NCI-H510A (cell line): ENCODE measurements at regions not wholly inside any gene's neighbourhood (a gene's known extent, or its start where the extent isn't known, plus 50 kb on each side); places are given as distances from the start of the nearest gene placed in this dataset.

ENCODE experiments used
- DNase-seq: peaks from one replicate; lab custom pipeline; 2025; lab: John Stamatoyannopoulos, UW

DNA sequence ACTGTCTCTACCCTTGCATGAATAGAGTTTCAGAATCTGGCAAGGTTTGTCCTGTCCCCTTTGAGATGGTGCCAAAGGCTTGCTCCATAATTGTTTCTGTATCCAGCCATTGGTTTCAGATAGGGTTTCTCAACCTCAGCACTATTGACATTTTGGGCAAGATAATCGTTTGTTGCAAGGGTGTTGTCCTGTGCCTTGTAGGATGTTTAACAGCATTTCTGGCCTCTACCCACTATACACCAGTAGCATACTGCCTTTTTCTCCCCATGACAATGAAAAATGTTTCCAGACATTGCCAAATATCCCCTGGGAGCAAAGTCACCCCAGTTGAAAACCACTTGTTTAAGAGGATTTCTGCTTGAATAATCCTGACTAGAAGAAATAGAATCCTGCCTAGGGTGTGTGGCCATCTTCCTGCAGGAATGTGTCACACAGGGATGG lies 126.8 kb downstream of the CDC42EP3 start:
- no peak for DNase-seq

DNA sequence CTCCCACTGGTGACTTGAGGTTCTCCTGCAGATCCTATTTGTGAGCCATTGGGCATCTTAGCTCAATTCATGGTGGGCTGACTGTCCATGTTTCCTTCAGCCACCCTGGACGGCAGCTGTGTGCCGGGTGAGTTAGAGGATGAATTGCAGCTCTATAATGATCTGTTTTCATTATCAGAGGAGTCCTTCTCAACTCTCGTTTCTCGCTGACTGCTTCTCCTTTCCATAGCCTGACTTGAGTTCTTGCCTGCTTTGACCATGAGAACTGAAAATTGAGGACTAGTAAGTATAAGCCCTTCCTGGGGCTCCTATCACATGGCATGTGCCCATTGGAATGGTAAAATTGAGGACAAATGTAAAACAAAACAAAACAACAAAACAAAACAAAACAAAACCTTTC lies 121.8 kb downstream of the CDC42EP3 start:
- DNase-seq = no peak

DNA sequence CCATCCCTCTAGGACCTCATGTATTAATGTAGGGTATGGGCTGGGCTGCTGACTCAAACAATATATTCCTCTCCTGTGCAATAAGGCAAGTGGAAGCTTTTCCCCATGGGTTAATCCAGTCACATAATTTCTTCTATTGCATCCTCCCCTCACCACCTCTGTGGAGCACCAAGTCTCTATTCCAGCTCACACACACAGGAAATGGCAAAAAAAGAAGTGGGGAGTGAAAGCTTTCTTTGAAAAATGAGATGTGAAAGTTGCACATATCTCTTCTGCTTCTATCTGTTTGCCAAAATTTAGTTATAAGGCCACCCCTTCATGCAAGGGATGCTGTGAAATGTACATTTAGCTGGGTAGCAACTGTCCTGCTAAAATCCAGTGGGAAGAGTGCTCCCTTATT lies 121.3 kb downstream of the CDC42EP3 start:
- no peak for DNase-seq

DNA sequence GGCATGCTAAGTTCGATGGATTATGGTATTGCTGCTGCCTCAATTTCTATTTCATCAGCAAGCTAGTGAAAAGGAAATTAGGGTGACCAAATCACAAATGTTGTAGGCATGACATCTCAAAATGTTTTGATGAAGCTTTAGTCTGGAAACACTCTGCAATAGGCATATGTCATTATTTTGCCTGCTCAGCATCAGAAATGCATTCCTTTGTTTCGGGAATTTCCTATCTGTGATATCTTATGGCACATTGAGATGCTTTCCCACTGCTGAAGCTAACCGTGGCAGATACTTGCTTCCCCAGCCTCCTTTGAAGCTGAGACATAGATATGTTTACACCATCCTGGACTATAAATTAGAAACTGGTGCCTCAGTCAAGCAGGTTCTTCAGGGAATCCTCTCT lies 119.7 kb downstream of the CDC42EP3 start:
- no peak for DNase-seq

DNA sequence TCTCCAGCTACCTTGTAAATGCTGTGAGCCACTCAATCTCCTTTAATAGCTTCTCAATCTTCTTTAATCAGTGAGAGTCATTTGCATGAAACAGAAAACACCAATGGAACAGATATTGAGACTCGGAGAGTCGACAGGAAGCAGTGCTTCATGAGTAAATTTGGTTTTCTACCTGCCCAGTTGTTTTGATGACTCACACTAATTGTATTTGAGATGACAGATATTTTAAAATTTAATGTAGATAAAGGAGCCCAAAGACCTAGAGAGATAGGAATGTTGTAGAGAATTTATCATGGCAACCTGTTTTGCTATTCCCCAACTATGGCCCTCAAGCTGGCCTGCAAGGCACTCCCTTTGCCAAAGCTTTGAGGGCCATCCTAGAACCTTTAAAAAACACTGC lies 119.1 kb downstream of the CDC42EP3 start:
- DNase-seq = no peak

DNA sequence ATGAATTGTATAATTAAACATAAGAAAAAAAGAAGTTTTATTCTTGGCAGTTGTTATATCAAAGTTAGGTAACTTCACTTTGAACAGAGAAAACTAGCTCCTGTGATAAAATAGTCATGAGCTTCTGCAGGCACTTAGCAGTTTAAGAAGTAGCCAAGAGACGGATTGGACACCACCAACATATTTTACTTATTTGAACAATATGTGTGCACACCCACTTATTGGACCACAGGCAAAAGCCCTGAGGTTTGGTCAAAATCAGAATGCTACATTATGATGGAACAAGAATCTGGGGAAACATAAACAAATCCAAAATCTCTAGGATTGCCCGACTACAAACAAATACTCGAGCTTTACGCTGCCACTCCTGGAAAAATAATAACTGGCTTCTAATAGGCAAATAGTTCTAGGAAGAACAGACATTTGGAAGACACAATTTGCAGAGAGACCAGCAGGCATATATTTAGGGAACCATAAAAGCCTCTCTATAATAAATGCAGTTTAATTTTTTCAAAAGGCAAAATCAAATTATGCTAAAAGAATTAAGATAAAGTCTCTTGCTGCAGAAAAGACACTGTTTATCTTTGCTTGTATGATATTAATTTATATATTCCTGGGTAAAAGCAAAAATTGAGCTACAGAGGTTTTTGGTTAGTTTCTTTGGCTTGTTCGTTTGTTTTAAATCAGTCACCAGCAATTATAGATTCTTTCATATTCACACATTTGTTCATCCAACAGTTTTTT lies 117.9 kb downstream of the CDC42EP3 start:
- DNase-seq = no peak

DNA sequence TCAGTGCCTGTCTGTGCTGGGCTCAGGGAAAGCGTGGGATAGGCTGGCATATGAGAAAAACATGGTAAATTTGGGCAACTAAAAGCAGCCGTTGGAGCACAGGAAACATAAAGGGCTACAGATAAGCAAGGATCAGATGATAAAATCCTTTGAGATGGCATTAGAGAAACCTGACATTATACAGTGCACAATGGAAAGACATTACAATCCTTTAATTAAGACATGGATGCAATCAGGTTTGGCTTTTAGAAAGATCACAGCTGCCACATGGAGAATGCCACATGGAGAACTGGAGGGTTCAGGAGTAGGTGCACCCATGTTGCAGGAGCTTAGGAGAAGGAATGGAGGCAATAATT lies 117.3 kb downstream of the CDC42EP3 start:
- no peak for DNase-seq

DNA sequence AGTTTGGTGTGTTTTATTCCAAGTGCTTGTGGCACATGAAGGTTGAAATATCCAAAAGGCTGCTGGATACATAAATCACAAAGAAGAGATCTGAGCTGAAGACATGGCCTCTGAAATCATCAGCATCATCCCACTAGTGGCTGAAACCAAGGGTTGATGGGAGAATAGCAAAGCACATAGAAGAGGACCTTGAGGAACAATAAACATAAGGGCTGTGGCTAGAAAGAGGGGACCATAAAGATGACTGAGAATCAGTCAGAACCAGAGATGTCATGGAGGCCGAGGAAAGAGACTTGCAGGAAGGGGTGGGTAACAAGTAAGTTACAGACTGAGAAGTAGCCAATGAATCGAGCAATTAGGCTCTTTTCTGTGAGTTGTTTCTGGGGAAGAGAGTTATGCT lies 116.8 kb downstream of the CDC42EP3 start:
- DNase-seq = no peak

DNA sequence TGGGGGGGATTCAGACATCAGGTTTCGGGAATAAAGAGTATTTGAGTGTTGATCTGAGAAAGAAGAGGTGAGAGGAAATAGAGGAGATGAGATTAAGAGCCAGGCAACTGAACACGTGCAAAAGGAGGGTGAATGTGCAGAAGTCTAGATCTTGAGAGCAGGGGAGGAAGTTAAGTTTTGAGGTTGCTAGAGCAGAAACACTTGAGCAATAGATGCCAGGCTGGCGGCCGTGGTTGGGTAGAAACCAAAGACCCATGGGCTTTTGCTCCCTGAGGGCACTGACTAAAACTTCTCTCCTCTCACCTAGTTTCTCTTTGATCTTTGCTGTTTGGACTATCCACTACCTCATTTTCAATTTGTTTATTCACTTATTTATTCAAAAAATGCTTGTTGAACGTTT lies 116.0 kb downstream of the CDC42EP3 start:
- no peak for DNase-seq

DNA sequence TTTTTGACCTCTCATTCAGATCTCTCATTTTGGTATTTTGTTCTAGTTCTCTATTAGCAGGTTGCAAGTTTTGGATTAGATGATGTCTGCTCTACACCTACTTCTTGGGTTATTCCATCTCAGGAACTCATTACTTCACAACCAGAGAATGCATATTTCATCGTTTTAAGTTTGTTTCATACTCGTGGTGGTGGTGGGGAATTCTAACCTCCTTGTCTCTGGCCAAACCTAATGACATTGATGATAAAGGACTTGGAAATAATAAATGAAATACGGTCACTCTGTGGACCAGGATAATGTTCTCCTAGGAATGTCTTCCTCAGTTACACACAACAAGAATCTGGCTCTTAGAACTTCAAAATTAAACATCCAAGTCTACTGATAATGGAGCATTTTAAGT lies 115.2 kb downstream of the CDC42EP3 start:
- DNase-seq = no peak

DNA sequence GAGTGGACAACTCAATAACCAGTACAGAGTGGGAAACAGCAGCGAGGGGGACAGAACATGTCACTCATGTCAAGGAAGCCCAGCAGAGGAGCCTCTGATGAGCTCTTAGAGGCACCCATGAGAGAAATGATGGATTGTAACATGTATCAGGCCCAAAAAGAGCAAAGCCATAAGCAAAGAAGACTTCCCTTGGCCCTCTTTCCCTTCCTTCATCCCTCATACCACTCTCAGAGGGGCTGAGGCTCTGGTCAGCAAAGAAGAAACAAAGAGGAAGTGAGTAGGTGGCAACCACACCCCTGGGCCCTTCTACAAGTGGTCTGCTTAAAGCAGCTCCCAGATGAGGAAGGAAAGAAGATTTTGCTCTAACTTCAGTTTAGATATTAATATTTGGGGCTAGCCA lies 112.8 kb downstream of the CDC42EP3 start:
- DNase-seq = no peak

DNA sequence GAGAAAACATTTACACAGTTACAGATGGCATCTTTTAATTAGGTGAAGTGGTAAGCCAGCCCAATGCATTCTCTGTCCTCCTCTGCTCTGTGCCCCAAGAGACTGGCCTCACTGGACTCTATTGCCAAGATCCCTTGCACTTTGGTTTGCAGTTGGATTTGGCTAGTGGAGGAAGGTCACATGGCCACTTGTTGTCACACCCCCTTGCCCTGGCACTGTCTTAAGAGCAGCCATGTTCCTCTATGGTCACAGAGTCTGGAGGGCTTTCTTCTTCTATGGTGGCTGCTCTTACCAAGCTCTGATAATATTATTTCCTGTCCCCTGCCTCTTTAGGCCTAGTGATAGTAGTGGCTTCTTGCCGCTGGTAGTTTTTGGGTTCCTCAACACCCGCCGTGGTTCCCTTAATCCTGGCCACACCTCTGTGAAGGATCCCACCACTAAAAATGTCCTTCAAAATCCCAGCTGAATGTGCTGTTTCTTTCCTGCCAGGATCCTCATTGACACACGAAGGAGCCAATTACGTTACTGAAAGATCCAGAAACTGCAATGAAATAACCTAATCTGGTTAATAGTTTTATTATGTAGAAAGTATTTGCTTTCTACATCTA lies 111.1 kb downstream of the CDC42EP3 start:
- DNase-seq = no peak

DNA sequence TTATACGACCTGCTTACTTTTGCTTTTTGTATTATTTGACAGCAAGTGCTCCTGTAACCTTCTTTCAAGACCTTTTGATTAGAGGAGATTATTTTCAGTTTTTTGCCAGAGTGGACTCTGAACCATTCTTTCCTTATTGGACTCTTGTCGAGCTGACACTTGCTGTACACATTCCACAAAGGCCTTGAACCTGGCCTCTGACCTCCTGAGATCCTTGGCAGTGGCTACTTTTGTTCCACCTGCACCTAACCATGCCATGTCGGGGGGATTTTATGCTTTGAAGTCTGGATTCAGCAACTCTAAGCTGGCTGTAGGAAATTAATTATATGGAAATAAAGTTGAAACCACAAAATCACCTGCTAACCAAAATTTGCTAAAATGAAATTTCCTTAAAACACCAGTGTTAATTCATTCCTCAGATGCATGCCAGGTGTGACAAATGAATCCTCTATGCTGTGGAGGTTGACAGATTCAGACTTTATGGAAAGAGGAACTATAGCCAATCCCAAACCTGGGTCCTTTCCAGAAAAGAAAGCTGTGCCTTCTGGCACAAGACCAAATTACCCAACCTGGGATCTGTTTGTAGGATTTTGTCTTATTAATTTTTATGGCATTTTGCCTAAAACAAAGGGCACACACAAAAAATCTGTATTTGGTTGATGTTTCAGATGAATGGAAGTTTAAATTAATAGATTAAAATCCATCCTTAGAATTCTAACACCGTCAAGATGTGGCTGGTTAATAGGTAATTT lies 110.4 kb downstream of the CDC42EP3 start:
- no peak for DNase-seq

DNA sequence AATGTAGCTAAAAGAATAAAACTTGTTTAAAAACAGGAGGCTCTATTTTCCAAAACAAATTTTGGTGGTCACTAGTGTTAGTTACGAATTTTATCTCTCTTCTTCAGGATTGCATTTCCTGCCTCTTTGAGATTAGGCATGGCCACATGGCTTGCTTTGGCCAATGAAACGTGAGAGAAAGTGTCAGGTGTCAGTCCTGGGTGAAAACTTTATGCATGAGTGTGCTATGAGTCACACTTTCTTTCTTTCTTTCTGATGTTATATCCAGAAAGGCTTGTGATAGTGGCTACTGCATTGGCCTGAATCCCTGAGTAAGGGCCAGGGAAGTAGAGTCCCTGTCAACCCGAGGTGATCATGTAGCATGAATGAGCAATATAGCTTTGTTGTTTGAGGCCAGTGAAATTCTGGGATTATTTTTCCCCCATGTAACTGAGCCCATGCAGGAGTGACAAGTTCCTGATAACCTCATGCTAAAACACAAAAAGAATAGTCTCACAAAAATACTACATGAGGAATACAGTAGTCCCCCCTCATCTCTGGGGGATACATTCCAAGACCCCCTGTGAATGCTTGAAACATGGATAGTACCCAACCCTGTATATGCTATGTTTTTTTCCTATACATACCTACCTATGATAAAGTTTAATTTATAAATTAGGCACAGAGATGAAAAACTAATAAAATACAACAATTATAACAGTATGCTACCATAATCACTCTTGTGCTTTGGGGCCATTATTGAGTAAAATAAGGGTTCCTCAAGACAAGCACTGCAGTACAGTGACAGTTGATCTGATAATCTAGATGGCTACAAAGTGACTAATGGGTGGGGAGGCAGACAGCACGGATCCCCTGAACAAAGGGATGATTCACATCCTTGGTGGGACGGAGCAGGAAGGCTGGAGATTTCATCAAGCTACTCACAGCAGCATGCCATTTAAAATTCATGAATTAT lies 109.5 kb downstream of the CDC42EP3 start:
- DNase-seq = no peak

DNA sequence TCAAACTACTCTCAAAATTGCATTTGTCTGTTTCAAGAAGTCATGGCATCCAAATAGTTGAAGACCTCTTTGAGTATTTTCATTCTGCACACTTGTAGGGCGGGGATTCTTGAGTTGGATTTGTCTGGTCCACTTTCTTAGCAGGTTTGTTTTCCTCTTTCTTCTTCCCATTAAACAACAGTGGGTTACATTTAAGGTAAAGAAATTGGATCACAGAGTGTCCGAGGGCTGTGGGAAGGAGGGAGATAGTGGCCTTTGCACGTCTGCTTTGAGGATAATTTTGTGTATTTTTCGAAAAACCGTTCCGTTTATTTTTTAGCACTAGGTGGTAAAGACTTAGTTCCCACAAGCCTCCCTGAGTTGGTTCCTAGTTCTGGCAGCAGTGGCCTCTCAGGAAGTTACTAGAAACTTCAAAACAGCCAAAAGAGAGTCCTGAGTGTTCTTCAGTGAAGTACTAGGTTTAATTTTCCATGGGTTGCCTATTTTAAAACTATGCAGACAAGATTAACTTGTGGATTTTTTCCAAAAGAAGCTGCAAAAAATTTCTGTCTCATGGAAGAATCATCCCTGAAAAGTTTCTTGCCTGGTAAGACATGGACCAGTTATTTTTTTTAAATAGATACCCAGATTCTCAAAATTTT lies 107.9 kb downstream of the CDC42EP3 start:
- DNase-seq = no peak

DNA sequence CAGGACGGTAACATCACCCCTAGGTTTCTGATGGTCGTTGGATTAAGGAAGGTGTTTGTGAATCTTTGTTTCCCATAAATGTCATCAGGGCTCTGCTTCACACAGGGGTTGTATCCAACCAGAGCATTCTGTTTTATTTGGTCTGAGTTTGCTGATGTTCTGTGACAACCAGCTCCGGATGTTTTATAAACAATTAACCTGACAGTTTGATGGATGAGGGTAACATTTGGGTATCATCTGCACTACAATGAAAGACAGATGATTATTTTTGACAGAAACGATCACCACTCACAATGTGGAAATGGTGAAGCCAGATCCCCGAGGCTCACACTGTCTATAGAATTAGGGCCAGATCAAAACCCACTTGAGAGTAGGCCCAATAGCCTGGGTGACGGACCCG lies 107.1 kb downstream of the CDC42EP3 start:
- no peak for DNase-seq

DNA sequence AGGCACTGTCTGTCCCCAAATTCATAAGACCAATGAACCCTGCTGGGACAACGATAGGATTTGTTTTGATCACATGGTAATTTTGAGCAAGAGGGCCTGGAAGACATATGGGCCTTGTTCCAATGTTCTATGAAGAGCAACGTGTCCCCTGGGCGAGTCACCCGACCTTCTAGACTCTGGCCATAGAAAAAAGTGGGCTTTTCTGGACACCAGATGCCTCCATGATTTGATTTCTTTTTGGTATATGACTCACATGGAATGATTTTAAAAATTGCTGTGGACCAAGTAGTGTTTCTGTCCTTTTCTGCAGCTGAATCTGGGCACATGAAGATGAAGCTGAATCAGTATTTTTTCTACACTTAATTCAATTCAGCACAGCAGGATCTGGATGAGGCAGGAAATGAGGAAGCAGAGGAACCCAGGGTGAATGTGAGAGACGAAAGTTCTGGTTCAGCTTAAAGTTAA lies 104.9 kb downstream of the CDC42EP3 start:
- DNase-seq = no peak

DNA sequence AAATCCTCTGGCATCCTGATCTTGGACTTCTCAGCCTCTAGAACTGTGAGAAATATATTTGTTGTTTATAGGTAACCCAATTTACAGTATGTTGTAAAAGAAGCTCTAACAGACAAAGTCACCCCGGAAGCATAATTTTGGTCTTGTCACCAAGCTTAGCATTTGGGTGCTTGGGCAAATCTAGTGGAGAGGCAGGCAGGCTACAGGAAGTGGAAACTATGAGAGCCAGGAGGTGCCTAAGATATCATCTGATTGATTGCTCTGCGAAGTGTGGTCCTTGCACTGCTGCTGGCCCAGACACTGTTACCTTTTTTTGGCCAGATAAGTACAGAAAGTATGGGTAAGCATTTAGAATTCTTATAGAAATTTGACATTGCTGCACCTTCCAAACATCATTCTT lies 102.9 kb downstream of the CDC42EP3 start:
- no peak for DNase-seq

DNA sequence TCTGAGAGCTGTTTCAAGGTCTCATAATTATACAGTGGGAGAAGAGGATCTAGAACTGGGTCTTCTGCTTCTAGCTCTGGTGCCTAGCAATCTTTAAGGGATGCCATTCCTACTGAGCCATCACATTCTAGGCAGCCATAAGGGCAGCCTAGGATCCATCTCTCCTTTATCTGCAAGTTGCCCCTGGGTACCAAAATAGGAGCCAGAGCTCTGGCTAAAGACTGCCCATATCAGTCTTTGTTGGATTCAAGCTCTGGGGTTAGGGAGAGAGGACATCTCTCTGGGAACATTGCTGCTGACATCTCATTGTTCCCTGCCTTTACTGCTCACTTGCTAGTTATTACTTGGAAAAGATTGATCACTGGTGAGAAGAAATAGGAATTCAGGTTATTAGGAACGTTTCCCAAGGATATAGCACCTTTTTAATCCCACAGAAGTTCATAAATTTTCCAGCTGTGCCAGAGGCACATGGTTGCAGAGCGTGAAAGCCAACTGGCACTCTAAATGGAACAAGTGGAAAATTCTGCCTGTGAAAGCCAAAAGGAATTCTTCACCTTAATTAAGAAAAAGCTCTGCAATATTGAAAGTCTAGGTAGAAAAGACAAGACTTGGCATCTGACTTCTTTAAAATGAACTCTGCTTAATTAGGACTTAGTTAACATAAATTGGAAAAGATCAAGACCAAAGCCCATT lies 102.2 kb downstream of the CDC42EP3 start:
- no peak for DNase-seq

DNA sequence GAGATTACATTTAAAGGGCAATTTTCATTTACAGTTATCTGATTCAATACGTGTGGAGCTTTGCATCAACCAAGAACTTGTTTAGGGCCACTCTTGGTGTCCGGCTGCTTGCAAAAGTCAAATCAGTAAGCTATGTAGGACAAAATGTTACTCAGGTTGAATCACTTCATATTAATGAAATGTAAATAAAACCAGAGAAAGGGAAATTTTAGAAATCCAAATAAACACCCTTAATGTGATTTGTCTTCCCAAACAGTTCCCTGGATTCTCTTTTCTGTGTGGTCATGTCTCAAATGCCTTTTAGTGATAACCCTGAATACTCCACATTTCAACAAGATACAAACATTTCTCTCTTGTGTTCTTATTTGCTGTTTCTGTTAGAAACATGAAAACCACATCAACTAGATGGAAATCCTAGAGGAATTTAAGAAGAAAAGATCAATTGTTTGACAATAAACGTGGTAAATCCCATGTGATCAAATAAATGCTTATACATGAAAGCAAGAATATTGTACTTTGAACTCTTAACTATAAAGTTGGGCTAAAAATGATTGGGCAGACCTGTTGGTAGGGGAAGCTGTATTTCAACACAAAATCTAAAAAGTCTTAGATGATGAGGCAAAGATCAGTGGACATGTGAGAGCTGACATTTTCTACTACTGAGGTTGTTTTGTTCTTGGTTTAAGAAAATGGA lies 101.3 kb downstream of the CDC42EP3 start:
- DNase-seq = no peak
